H1 (cell line): ENCODE measurements at regions not wholly inside any gene's neighbourhood (a gene's known extent, or its start where the extent isn't known, plus 50 kb on each side); places are given as distances from the start of the nearest gene placed in this dataset.

ENCODE experiments used
- CTCF ChIA-PET: fragments of 300-600 bp; sonication (Branson Sonifier 250); formaldehyde crosslinking; loops from one replicate; lab custom pipeline; 2021; ENCODE audit not compliant: partially characterized antibody; lab: Charles Lee
- POLR2A ChIA-PET: fragments of 300-600 bp; sonication (Branson Sonifier 250); formaldehyde crosslinking; loops from one replicate; lab custom pipeline; 2021; ENCODE audit warnings: inconsistent platforms; ENCODE audit not compliant: partially characterized antibody; lab: Charles Lee
- DNase-seq, 2 experiments: peaks; one replicate each; pipeline versions ENCODE4 v3.0.0 to v3.0.0-alpha.2; 2010 to 2022; ENCODE audit warnings: low spot score in 2 of 2, low read depth in 1 of 2, mixed read lengths in 1 of 2
- FAIRE-seq: peaks from 2 replicates; lab custom pipeline; 2011; peaks lifted over from hg19 to GRCh38; lab: Jason Lieb, UNC
- H2AFZ ChIP-seq: 2 replicates; pipeline ENCODE4 v1.8.1; 2012; ENCODE audit warnings: low read length, inconsistent platforms
- H2AK5ac ChIP-seq: 2 replicates; pipeline ENCODE4 v1.6.1; 2013; ENCODE audit warnings: low read depth, low read length
- H2BK120ac ChIP-seq: replicated peaks from 2 replicates; pipeline ENCODE3; 2013; ENCODE audit warnings: low read depth, low read length, inconsistent platforms
- H2BK12ac ChIP-seq: 2 replicates; pipeline ENCODE4 v1.6.1; 2013; ENCODE audit warnings: low read depth, low read length
- H2BK15ac ChIP-seq: 2 replicates; pipeline ENCODE4 v1.6.1; 2013; ENCODE audit warnings: low read length
- H2BK20ac ChIP-seq: 2 replicates; pipeline ENCODE4 v1.6.1; 2013; ENCODE audit warnings: low read length
- H2BK5ac ChIP-seq: 2 replicates; pipeline ENCODE4 v1.6.1; 2013; ENCODE audit warnings: low read depth, low read length
- H3K14ac ChIP-seq: 2 replicates; pipeline ENCODE4 v1.6.1; 2013; ENCODE audit warnings: inconsistent platforms; ENCODE audit not compliant: insufficient read length
- H3K18ac ChIP-seq: 2 replicates; pipeline ENCODE4 v1.6.1; 2013; ENCODE audit warnings: low read length; ENCODE audit errors: extremely low read depth
- H3K23ac ChIP-seq: 2 replicates; pipeline ENCODE4 v1.6.1; 2013; ENCODE audit warnings: inconsistent platforms; ENCODE audit not compliant: insufficient read length
- H3K23me2 ChIP-seq: 2 replicates; pipeline ENCODE4 v1.6.1; 2013; ENCODE audit warnings: low read depth, low read length
- H3K27ac ChIP-seq: 2 replicates; pipeline ENCODE4 v1.6.1; 2011; ENCODE audit warnings: low read depth, low read length, inconsistent platforms
- H3K27me3 ChIP-seq, 4 experiments: replicated peaks in 1 of 4; 1 replicate in 1 of 4; 2 replicates in 3 of 4; pipeline versions ENCODE4 v1.6.1 to v1.8.1; 2011 to 2013; ENCODE audit warnings: low read length in 3 of 4, mild to moderate bottlenecking in 3 of 4, inconsistent platforms in 2 of 4, mixed read lengths in 2 of 4, moderate library complexity in 1 of 4; ENCODE audit not compliant: control insufficient read depth in 3 of 4, insufficient read depth in 3 of 4; ENCODE audit errors: extremely low read depth in 1 of 4
- H3K36me3 ChIP-seq, 4 experiments: 2 replicates each; pipeline versions ENCODE4 v1.6.1 to v1.8.1; 2011 to 2013; ENCODE audit warnings: mild to moderate bottlenecking in 4 of 4, low read length in 3 of 4, moderate library complexity in 2 of 4, control low read depth in 1 of 4, inconsistent platforms in 1 of 4; ENCODE audit not compliant: insufficient read depth in 4 of 4, control insufficient read depth in 2 of 4
- H3K4ac ChIP-seq: replicated peaks from 2 replicates; pipeline ENCODE3; 2013; ENCODE audit warnings: low read length, low read depth, mixed read lengths, inconsistent platforms; ENCODE audit not compliant: insufficient read length
- H3K4me1 ChIP-seq, 4 experiments: replicated peaks in 1 of 4; 1 replicate in 1 of 4; 2 replicates in 3 of 4; pipeline versions ENCODE4 v1.6.1 to v1.8.1; 2011 to 2013; ENCODE audit warnings: low read length in 3 of 4, inconsistent platforms in 2 of 4, mixed read lengths in 1 of 4; ENCODE audit not compliant: insufficient read depth in 4 of 4, control insufficient read depth in 3 of 4
- H3K4me2 ChIP-seq, 2 experiments: 2 replicates each; pipeline versions ENCODE4 v1.6.1 to v1.8.1; 2011 to 2013; ENCODE audit warnings: low read depth in 2 of 2, low read length in 2 of 2, control low read depth in 1 of 2, inconsistent platforms in 1 of 2, mild to moderate bottlenecking in 1 of 2; ENCODE audit not compliant: insufficient read depth in 1 of 2
- H3K4me3 ChIP-seq, 4 experiments: fragments of 200-600, 300-600 bp in 1 of 4; sonication (generic), shearing (Covaris generic), sonication (Bioruptor Twin) in 1 of 4; 2 replicates each; pipeline versions ENCODE4 v1.5.1 to v1.8.1; 2011 to 2016; ENCODE audit warnings: low read length in 4 of 4, low read depth in 3 of 4, control low read depth in 2 of 4, inconsistent platforms in 2 of 4, mild to moderate bottlenecking in 2 of 4, mixed read lengths in 1 of 4, moderate library complexity in 1 of 4; ENCODE audit not compliant: insufficient read depth in 2 of 4; ENCODE audit errors: extremely low read depth in 1 of 4
- H3K56ac ChIP-seq: replicated peaks from 2 replicates; pipeline ENCODE3; 2013; ENCODE audit warnings: low read depth, mild to moderate bottlenecking, mixed read lengths, low read length, inconsistent platforms; ENCODE audit not compliant: insufficient read length
- H3K79me1 ChIP-seq: 2 replicates; pipeline ENCODE4 v1.6.1; 2013; ENCODE audit warnings: low read depth, low read length, control low read depth
- H3K79me2 ChIP-seq, 2 experiments: 2 replicates each; pipeline versions ENCODE4 v1.6.1 to v1.8.1; 2012 to 2013; ENCODE audit warnings: low read length in 2 of 2, mild to moderate bottlenecking in 2 of 2, inconsistent platforms in 1 of 2; ENCODE audit not compliant: insufficient read depth in 2 of 2, control insufficient read depth in 1 of 2
- H3K9ac ChIP-seq, 4 experiments: replicated peaks in 1 of 4; 1 replicate in 1 of 4; 2 replicates in 3 of 4; pipeline versions ENCODE4 v1.6.1 to v1.8.1; 2011 to 2013; ENCODE audit warnings: low read depth in 3 of 4, low read length in 3 of 4, control low read depth in 2 of 4, mild to moderate bottlenecking in 2 of 4, moderate library complexity in 2 of 4, inconsistent platforms in 1 of 4; ENCODE audit errors: extremely low read depth in 1 of 4
- H3K9me3 ChIP-seq, 2 experiments: 2 replicates each; pipeline versions ENCODE4 v1.6.1 to v1.8.1; 2012 to 2013; ENCODE audit warnings: mild to moderate bottlenecking in 2 of 2, moderate library complexity in 2 of 2, control low read depth in 1 of 2, inconsistent platforms in 1 of 2, low read depth in 1 of 2, low read length in 1 of 2, mixed read lengths in 1 of 2; ENCODE audit not compliant: insufficient read depth in 2 of 2
- H4K20me1 ChIP-seq, 2 experiments: replicated peaks in 1 of 2; 2 replicates each; pipeline versions ENCODE3 to v1.8.1; 2011 to 2013; ENCODE audit warnings: inconsistent platforms in 2 of 2, low read length in 2 of 2, mild to moderate bottlenecking in 1 of 2; ENCODE audit not compliant: insufficient read depth in 2 of 2, control insufficient read depth in 1 of 2
- H4K5ac ChIP-seq: 2 replicates; pipeline ENCODE4 v1.6.1; 2013; ENCODE audit warnings: low read length, low read depth, mixed read lengths, inconsistent platforms; ENCODE audit not compliant: insufficient read length
- H4K8ac ChIP-seq: 2 replicates; pipeline ENCODE4 v1.8.0; 2013; ENCODE audit warnings: mild to moderate bottlenecking, moderate library complexity, low read length, inconsistent platforms; ENCODE audit not compliant: insufficient read depth; ENCODE audit errors: extremely low read depth
- H4K91ac ChIP-seq: replicated peaks from 2 replicates; pipeline ENCODE3; 2013; ENCODE audit warnings: low read length, mixed read lengths, inconsistent platforms; ENCODE audit not compliant: insufficient read length
- ATF2 ChIP-seq: IDR thresholded peaks from 2 replicates; pipeline ENCODE4 v1.6.1; 2012; ENCODE audit warnings: low read length, inconsistent platforms
- BACH1 ChIP-seq: IDR thresholded peaks from 2 replicates; pipeline ENCODE4 v1.6.1; 2012; ENCODE audit warnings: low read length, improper control_type of control experiment
- BRCA1 ChIP-seq: IDR thresholded peaks from 2 replicates; pipeline ENCODE4 v1.6.1; 2012; ENCODE audit warnings: low read depth, low read length, improper control_type of control experiment
- CBX8 ChIP-seq: fragments of 300-800, 300-1000 bp; sonication (generic); IDR thresholded peaks from 2 replicates; pipeline ENCODE4 v1.7.1; 2016; ENCODE audit warnings: low read depth, low read length, borderline replicate concordance
- CHD1 ChIP-seq: IDR thresholded peaks from 2 replicates; pipeline ENCODE4 v1.6.1; 2012; ENCODE audit warnings: low read depth, low read length, improper control_type of control experiment
- CHD2 ChIP-seq: IDR thresholded peaks from 2 replicates; pipeline ENCODE4 v1.6.1; 2012; ENCODE audit warnings: low read length, improper control_type of control experiment
- HDAC6 ChIP-seq: IDR thresholded peaks from one replicate; pipeline ENCODE4 v1.7.1; 2012; ENCODE audit warnings: low read depth, mild to moderate bottlenecking, inconsistent platforms, low read length, moderate library complexity
- KDM1A ChIP-seq: fragments of 200-600, 300-600 bp; sonication (generic); IDR thresholded peaks from 2 replicates; pipeline ENCODE4 v1.7.1; 2016; ENCODE audit warnings: mild to moderate bottlenecking, low read length, borderline replicate concordance
- KDM5A ChIP-seq: fragments of 200-600 bp; IDR thresholded peaks from 2 replicates; pipeline ENCODE4 v1.7.1; 2012; ENCODE audit warnings: mild to moderate bottlenecking, low read length, inconsistent platforms, mixed read lengths
- MAX ChIP-seq: IDR thresholded peaks from 2 replicates; pipeline ENCODE4 v1.6.1; 2012; ENCODE audit warnings: inconsistent platforms
- SAP30 ChIP-seq: fragments of 300-600 bp; sonication (generic); IDR thresholded peaks from 2 replicates; pipeline ENCODE4 v1.7.1; 2012; ENCODE audit warnings: low read length, moderate library complexity, mild to moderate bottlenecking, inconsistent platforms; ENCODE audit not compliant: insufficient read depth, insufficient replicate concordance
- SP4 ChIP-seq: IDR thresholded peaks from 2 replicates; pipeline ENCODE4 v1.6.1; 2012; ENCODE audit warnings: low read length, inconsistent platforms
- SRF ChIP-seq: IDR thresholded peaks from 2 replicates; pipeline ENCODE4 v1.6.1; 2011; ENCODE audit warnings: mild to moderate bottlenecking, low read depth, low read length, moderate library complexity
- WGBS, 2 experiments: shearing (Covaris generic) in 1 of 2; methylation state at CpG; one replicate each; pipeline versions ENCODE4 v1.1.6 to v1.1.7; 2013 to 2015; ENCODE audit warnings: low lambda C conversion rate in 2 of 2, mixed read lengths in 2 of 2, inconsistent platforms in 1 of 2, low coverage in 1 of 2, missing lambda C conversion rate in 1 of 2; ENCODE audit not compliant: insufficient replicate concordance in 2 of 2, insufficient coverage in 1 of 2, insufficient read length in 1 of 2; ENCODE audit errors: extremely low coverage in 1 of 2, missing lambda C conversion rate in 1 of 2; 5-methylcytosine and 5-hydroxymethylcytosine counted together

GRCh38 chr22:49518436-49518970 lies 309.2 kb downstream of the BRD1 start:
- no peak overlapping the region for H4K8ac ChIP-seq
- no peaks in the 10 kb centered on the region for H4K20me1 ChIP-seq
- no peak overlapping the region for H2BK5ac ChIP-seq
- H2AFZ ChIP-seq = no peak overlapping the region
- DNase-seq (no peak), FAIRE-seq (no peak)
- ChIA-PET CTCF (interaction anchor here (0.7 to 2.1 kb wide), 5 partner anchors 12 to 32 kb away, joined by 3 to 4 read pairs (median 4); no protein-coding TSS in a partner anchor), POLR2A (interaction anchor here (1.5 kb wide), 1 partner anchor 19 kb away, joined by 5 read pairs; no protein-coding TSS in a partner anchor)
- no peak overlapping the region for H2BK15ac ChIP-seq
- H3K4me2 ChIP-seq = no peak overlapping the region
- H3K23me2 ChIP-seq = 0 out of 2 replicates have a peak, but pooled peaks cover 2% of the 10 kb centered on the region
- no peak overlapping the region for H3K9ac ChIP-seq
- H2BK120ac ChIP-seq = no peak overlapping the region
- H3K79me2 ChIP-seq = no peaks in the 10 kb centered on the region
- H3K27me3 ChIP-seq = no peaks in the 10 kb centered on the region
- no peak overlapping the region for H4K5ac ChIP-seq
- H3K56ac ChIP-seq = no peak overlapping the region
- 0 out of 4 replicates have a peak, but pooled peaks cover 0 to 3% of the 10 kb centered on the region in 2 experiments for H3K9me3 ChIP-seq
- H3K27ac ChIP-seq = no peak overlapping the region
- H3K18ac ChIP-seq = no peak overlapping the region
- H2AK5ac ChIP-seq = no peak overlapping the region
- H3K4me1 ChIP-seq = peaks cover 0 to 8% (median 3%) of the 10 kb centered on the region in 4 experiments; a peak in 4 of 7 replicates
- no peaks in the 10 kb centered on the region for H3K79me1 ChIP-seq
- no peak overlapping the region for H4K91ac ChIP-seq
- no peak overlapping the region for H3K23ac ChIP-seq
- H3K36me3 ChIP-seq = no peaks in the 10 kb centered on the region
- H2BK12ac ChIP-seq = no peak overlapping the region
- H3K4ac ChIP-seq = no peak overlapping the region
- H2BK20ac ChIP-seq = no peak overlapping the region
- no peak overlapping the region for H3K14ac ChIP-seq
- H3K4me3 ChIP-seq = no peak overlapping the region
- 90% methylated on average over 21 of the region's 22 CpGs; no CpG with 5 or more reads in 1 of the 2 experiments for WGBS, 2 experiments
- TF ChIP-seq CHD2 = no peak
- TF ChIP-seq CHD1 = no peak
- no peak for TF ChIP-seq CBX8
- no peak for TF ChIP-seq SP4
- no peak for TF ChIP-seq SRF
- TF ChIP-seq KDM5A = no peak
- no peak for TF ChIP-seq HDAC6
- no peak for TF ChIP-seq KDM1A
- TF ChIP-seq MAX = no peak
- TF ChIP-seq ATF2 = no peak
- TF ChIP-seq BRCA1 = no peak
- TF ChIP-seq BACH1 = no peak
- no peak for TF ChIP-seq SAP30
